Fibroblast of lung (primary cell): ENCODE measurements at regions not wholly inside any gene's neighbourhood (a gene's known extent, or its start where the extent isn't known, plus 50 kb on each side); places are given as distances from the start of the nearest gene placed in this dataset.

Source experiments
- CTCF ChIP-seq, 2 donors: IDR thresholded peaks in 1 of 2; conservative IDR thresholded peaks in 1 of 2; 1 replicate in 1 of 2; 2 replicates in 1 of 2; pipeline ENCODE4 v1.5.1; 2011 to 2012; ENCODE audit warnings: low read length in 2 of 2, control low read depth in 1 of 2, inconsistent platforms in 1 of 2, low read depth in 1 of 2, mild to moderate bottlenecking in 1 of 2
- EZH2 ChIP-seq: IDR thresholded peaks from 2 replicates; pipeline ENCODE4 v1.5.1; 2012; ENCODE audit warnings: low read length, control low read depth, mild to moderate bottlenecking; ENCODE audit errors: missing control alignments

GRCh38 chr12:67911789-67912188 is 77.5 kb upstream of the IFNG-AS1 start:
- TF ChIP-seq CTCF (conservative IDR thresholded peaks at IDR 0.05 in 1 of 2, IDR thresholded peaks at IDR 0.05 in 1 of 2; ENCODE audit: low read depth in 1 of 2, low read length in 2 of 2) (no peak), EZH2 (no peak)
